Karpas-422 (cell line): ENCODE measurements at regions not wholly inside any gene's neighbourhood (a gene's known extent, or its start where the extent isn't known, plus 50 kb on each side); places are given as distances from the start of the nearest gene placed in this dataset.

Experiments used
- DNase-seq: peaks from one replicate; pipeline ENCODE4 v3.0.0-alpha.2; 2015
- H2AFZ ChIP-seq: fragments of 200-600 bp; sonication (generic); 2 replicates; pipeline ENCODE4 v1.6.1; 2014; ENCODE audit warnings: antibody characterized with exemption, low read length, mixed read lengths
- H3K27ac ChIP-seq: fragments of 200-600 bp; sonication (generic); 2 replicates; pipeline ENCODE4 v1.5.1; 2014; ENCODE audit warnings: mild to moderate bottlenecking, low read length, moderate library complexity
- H3K27me3 ChIP-seq: fragments of 200-600 bp; sonication (generic); 2 replicates; pipeline ENCODE4 v1.6.1; 2014; ENCODE audit warnings: low read length, mixed read lengths
- H3K36me3 ChIP-seq: fragments of 200-600 bp; sonication (generic); 2 replicates; pipeline ENCODE4 v1.6.1; 2014; ENCODE audit warnings: low read length, mixed read lengths; ENCODE audit not compliant: insufficient read depth
- H3K4me1 ChIP-seq: fragments of 200-600 bp; sonication (generic); 2 replicates; pipeline ENCODE4 v1.6.1; 2014; ENCODE audit warnings: mild to moderate bottlenecking, low read length, mixed read lengths
- H3K4me2 ChIP-seq: fragments of 200-600 bp; sonication (generic); 2 replicates; pipeline ENCODE4 v1.6.1; 2014; ENCODE audit warnings: low read length, low read depth, mild to moderate bottlenecking; ENCODE audit not compliant: poor library complexity, severe bottlenecking
- H3K4me3 ChIP-seq: fragments of 200-600 bp; sonication (generic); 2 replicates; pipeline ENCODE4 v1.5.1; 2014; ENCODE audit warnings: mild to moderate bottlenecking, antibody characterized with exemption, low read length, mixed read lengths
- H3K79me2 ChIP-seq: fragments of 200-600 bp; sonication (generic); 2 replicates; pipeline ENCODE4 v1.6.1; 2014; ENCODE audit warnings: mild to moderate bottlenecking, low read length, mixed read lengths
- H3K9ac ChIP-seq: fragments of 200-600 bp; sonication (generic); 2 replicates; pipeline ENCODE4 v1.6.0; 2014; ENCODE audit warnings: low read length
- H3K9me2 ChIP-seq: fragments of 200-600 bp; sonication (generic), shearing (Covaris generic); replicated peaks from 2 replicates; pipeline ENCODE4 v1.6.0; 2014; ENCODE audit warnings: mild to moderate bottlenecking, low read length, moderate library complexity; ENCODE audit not compliant: insufficient read depth
- H3K9me3 ChIP-seq: fragments of 300-700, 200-600 bp; sonication (generic); 2 replicates; pipeline ENCODE4 v1.6.1; 2014; ENCODE audit warnings: low read length, mixed read lengths
- H4K20me1 ChIP-seq: fragments of 200-600 bp; sonication (generic); 2 replicates; pipeline ENCODE4 v1.6.1; 2014; ENCODE audit warnings: mild to moderate bottlenecking, antibody characterized with exemption, low read length, low read depth; ENCODE audit not compliant: insufficient read depth

GRCh38 chr13:74200081-74200480, 65.9 kb upstream of the KLF12 start:
- no peaks in the 10 kb centered on the region for H3K4me1 ChIP-seq
- H3K27ac ChIP-seq = no peak overlapping the region
- DNase-seq = no peak
- no peak overlapping the region for H3K4me2 ChIP-seq
- no peaks in the 10 kb centered on the region for H3K79me2 ChIP-seq
- no peak overlapping the region for H2AFZ ChIP-seq
- H3K9me3 ChIP-seq = no peaks in the 10 kb centered on the region
- no peaks in the 10 kb centered on the region for H3K27me3 ChIP-seq
- no peaks in the 10 kb centered on the region for H3K9me2 ChIP-seq
- H3K9ac ChIP-seq = no peak overlapping the region
- no peak overlapping the region for H3K4me3 ChIP-seq
- H3K36me3 ChIP-seq = no peaks in the 10 kb centered on the region
- no peaks in the 10 kb centered on the region for H4K20me1 ChIP-seq

- DNase-seq = no peak
- Histone ChIP-seq H3K4me1 (no peaks in the 10 kb centered on the region), H2AFZ (no peak overlapping the region), H4K20me1 (no peaks in the 10 kb centered on the region), H3K9ac (no peak overlapping the region), H3K4me2 (no peak overlapping the region), H3K79me2 (no peaks in the 10 kb centered on the region), H3K36me3 (no peaks in the 10 kb centered on the region), H3K9me3 (no peaks in the 10 kb centered on the region), H3K27me3 (no peaks in the 10 kb centered on the region), H3K9me2 (no peaks in the 10 kb centered on the region), H3K27ac (no peak overlapping the region), H3K4me3 (no peak overlapping the region)
Observed at GRCh38 chr13:74197677-74198429, 63.6 kb upstream of the KLF12 start.

GRCh38 chr13:74194846-74195245, 60.6 kb upstream of the KLF12 start:
- no peak overlapping the region for H3K9ac ChIP-seq
- H3K27me3 ChIP-seq = no peaks in the 10 kb centered on the region
- H2AFZ ChIP-seq = no peak overlapping the region
- no peaks in the 10 kb centered on the region for H3K36me3 ChIP-seq
- no peaks in the 10 kb centered on the region for H3K9me2 ChIP-seq
- H3K9me3 ChIP-seq = no peaks in the 10 kb centered on the region
- no peaks in the 10 kb centered on the region for H4K20me1 ChIP-seq
- H3K27ac ChIP-seq = no peak overlapping the region
- no peak for DNase-seq
- no peaks in the 10 kb centered on the region for H3K79me2 ChIP-seq
- H3K4me1 ChIP-seq = no peaks in the 10 kb centered on the region
- H3K4me2 ChIP-seq = no peak overlapping the region
- no peak overlapping the region for H3K4me3 ChIP-seq

- no peaks in the 10 kb centered on the region for H3K9me3 ChIP-seq
- no peak overlapping the region for H2AFZ ChIP-seq
- no peaks in the 10 kb centered on the region for H3K36me3 ChIP-seq
- H3K4me3 ChIP-seq = no peak overlapping the region
- no peak overlapping the region for H3K27ac ChIP-seq
- H3K9ac ChIP-seq = no peak overlapping the region
- H3K79me2 ChIP-seq = no peaks in the 10 kb centered on the region
- no peaks in the 10 kb centered on the region for H4K20me1 ChIP-seq
- no peaks in the 10 kb centered on the region for H3K9me2 ChIP-seq
- no peak for DNase-seq
- H3K27me3 ChIP-seq = no peaks in the 10 kb centered on the region
- no peak overlapping the region for H3K4me2 ChIP-seq
- H3K4me1 ChIP-seq = no peaks in the 10 kb centered on the region
Observed at GRCh38 chr13:74193391-74193790, 59.2 kb upstream of the KLF12 start.

- Histone ChIP-seq H3K79me2 (no peaks in the 10 kb centered on the region), H3K9ac (no peak overlapping the region), H3K36me3 (no peaks in the 10 kb centered on the region), H3K27ac (no peak overlapping the region), H3K4me2 (no peak overlapping the region), H2AFZ (no peak overlapping the region), H4K20me1 (no peaks in the 10 kb centered on the region), H3K9me2 (no peaks in the 10 kb centered on the region), H3K4me3 (no peak overlapping the region), H3K27me3 (no peaks in the 10 kb centered on the region), H3K4me1 (no peaks in the 10 kb centered on the region), H3K9me3 (no peaks in the 10 kb centered on the region)
- DNase-seq = no peak
Observed at GRCh38 chr13:74191410-74191809, 57.2 kb upstream of the KLF12 start.

- no peak overlapping the region for H2AFZ ChIP-seq
- no peak for DNase-seq
- H3K27ac ChIP-seq = no peak overlapping the region
- H3K79me2 ChIP-seq = no peaks in the 10 kb centered on the region
- no peaks in the 10 kb centered on the region for H3K36me3 ChIP-seq
- H3K9me3 ChIP-seq = no peaks in the 10 kb centered on the region
- no peak overlapping the region for H3K9ac ChIP-seq
- H3K27me3 ChIP-seq = no peaks in the 10 kb centered on the region
- no peaks in the 10 kb centered on the region for H3K4me1 ChIP-seq
- H3K4me3 ChIP-seq = no peak overlapping the region
- H3K9me2 ChIP-seq = no peaks in the 10 kb centered on the region
- no peaks in the 10 kb centered on the region for H4K20me1 ChIP-seq
- no peak overlapping the region for H3K4me2 ChIP-seq
Observed at GRCh38 chr13:74190999-74191398, 56.8 kb upstream of the KLF12 start.

- H2AFZ ChIP-seq = no peak overlapping the region
- H3K9me2 ChIP-seq = no peaks in the 10 kb centered on the region
- no peaks in the 10 kb centered on the region for H3K27me3 ChIP-seq
- no peaks in the 10 kb centered on the region for H3K79me2 ChIP-seq
- no peak overlapping the region for H3K4me3 ChIP-seq
- no peak overlapping the region for H3K27ac ChIP-seq
- no peak overlapping the region for H3K4me2 ChIP-seq
- H3K9ac ChIP-seq = no peak overlapping the region
- no peaks in the 10 kb centered on the region for H4K20me1 ChIP-seq
- no peaks in the 10 kb centered on the region for H3K9me3 ChIP-seq
- peaks cover 7% of the 10 kb centered on the region; the same call in 1 of the 2 replicates for H3K4me1 ChIP-seq
- no peaks in the 10 kb centered on the region for H3K36me3 ChIP-seq
- no peak for DNase-seq
Observed at GRCh38 chr13:74187564-74187963, 53.4 kb upstream of the KLF12 start.

GRCh38 chr13:74184283-74184682, 50.1 kb upstream of the KLF12 start:
- Histone ChIP-seq H3K27me3 (no peaks in the 10 kb centered on the region), H2AFZ (no peak overlapping the region), H4K20me1 (no peaks in the 10 kb centered on the region), H3K36me3 (no peaks in the 10 kb centered on the region), H3K4me2 (no peak overlapping the region), H3K79me2 (no peaks in the 10 kb centered on the region), H3K9me3 (no peaks in the 10 kb centered on the region), H3K4me1 (peaks cover 7% of the 10 kb centered on the region; the same call in 1 of the 2 replicates), H3K9ac (no peak overlapping the region), H3K9me2 (no peaks in the 10 kb centered on the region), H3K4me3 (no peak overlapping the region), H3K27ac (no peak overlapping the region)
- no peak for DNase-seq
